ENCODE measurements at regions not wholly inside any gene's neighbourhood (a gene's known extent, or its start where the extent isn't known, plus 50 kb on each side); places are given as distances from the start of the nearest gene placed in this dataset.

DNA sequence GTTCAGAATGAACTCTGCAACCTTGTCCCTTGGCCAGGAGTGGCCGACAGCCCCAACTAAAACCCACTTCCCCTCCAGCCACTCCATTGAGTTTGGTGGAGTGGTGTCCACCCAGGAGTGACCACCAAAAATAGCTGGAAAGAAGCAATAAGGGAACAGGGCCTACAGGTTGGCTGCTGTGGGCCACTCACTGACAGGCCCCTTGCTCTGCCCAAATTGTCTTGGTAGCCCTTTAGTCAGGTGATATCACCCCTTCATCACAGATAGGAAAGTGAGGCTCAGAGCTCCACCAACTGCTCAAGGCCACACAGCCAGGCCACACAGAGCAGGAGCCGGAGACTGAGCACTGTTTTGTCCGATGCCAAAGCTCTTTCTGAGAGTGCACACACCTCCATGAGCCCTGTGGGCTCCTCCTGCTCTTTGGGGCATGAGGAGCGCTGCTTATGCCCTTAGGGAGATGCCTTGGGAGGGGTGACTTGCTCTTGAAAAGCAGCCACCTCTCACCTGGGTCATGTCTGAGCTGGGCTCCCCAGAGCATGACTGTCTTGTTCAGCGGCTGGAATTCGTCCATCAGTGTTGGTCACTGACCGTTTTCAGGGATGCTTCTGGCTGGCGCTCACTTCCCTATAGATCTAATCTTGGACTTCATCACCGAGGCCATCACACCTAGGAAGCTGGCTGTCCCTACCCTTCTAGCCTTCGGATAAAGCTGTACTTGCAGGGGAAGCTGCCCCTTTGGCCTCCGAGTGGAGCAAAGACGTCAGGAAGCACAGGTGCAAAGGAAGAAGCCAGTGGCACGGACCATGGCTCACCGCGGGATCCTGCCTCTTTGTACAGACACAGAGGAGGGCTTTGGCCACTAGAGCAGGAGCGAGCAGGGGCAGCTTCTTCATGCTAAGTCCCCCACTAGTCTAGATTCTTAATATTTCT, 186.0 kb upstream of the ZNF469 start:
- ATAC-seq (ENCODE audit: low read depth), result no peak
- CTCF ChIA-PET, result interaction anchor here (1.9 kb wide), 1 partner anchor 242 kb away, joined by 6 read pairs; no protein-coding TSS in a partner anchor
- intact Hi-C loops (cut with micrococcal nuclease), result no loop called here

More for the DNA sequence above, 186.0 kb upstream of the ZNF469 start:
- Histone ChIP-seq H3K9ac (ENCODE audit: low read length) (no peak overlapping the region), H3K27me3 (replicated peaks in 1 of 4; ENCODE audit: control extremely low read depth in 1 of 4, control insufficient read depth in 3 of 4, insufficient read depth in 4 of 4, low read length in 3 of 4) (no peaks in the 10 kb centered on the region), H3K4me2 (replicated peaks; ENCODE audit: low read depth, low read length, poor library complexity, severe bottlenecking) (no peak overlapping the region), H3K4me3 (ENCODE audit: control extremely low read depth in 1 of 5, extremely low read depth in 1 of 5, insufficient read depth in 1 of 5, low read depth in 2 of 5, low read length in 4 of 5) (no peak overlapping the region), H2AFZ (ENCODE audit: insufficient read depth, low read depth, low read length, poor library complexity, severe bottlenecking) (no peak overlapping the region), H3K36me3 (replicated peaks in 1 of 2; ENCODE audit: control extremely low read depth in 1 of 2, control insufficient read depth in 1 of 2, extremely low read depth in 1 of 2, insufficient read depth in 2 of 2, low read length in 1 of 2) (no peaks in the 10 kb centered on the region), H3K79me2 (ENCODE audit: control insufficient read depth, insufficient read depth, low read length) (no peaks in the 10 kb centered on the region), H3K4me1 (ENCODE audit: control insufficient read depth in 2 of 2, insufficient read depth in 2 of 2, low read length in 2 of 2) (no peaks in the 10 kb centered on the region), H3K9me3 (ENCODE audit: control extremely low read depth in 1 of 3, control insufficient read depth in 2 of 3, insufficient read depth in 1 of 3, low read length in 2 of 3) (peaks cover 0 to 2% (median 0%) of the 10 kb centered on the region in 3 donors), H4K20me1 (ENCODE audit: control insufficient read depth, insufficient read depth, low read length, poor library complexity, severe bottlenecking) (no peaks in the 10 kb centered on the region), H3K27ac (ENCODE audit: low read length in 2 of 2) (no peak overlapping the region)
- no peak for DNase-seq
- TF ChIP-seq EZH2 (IDR thresholded peaks at IDR 0.05; ENCODE audit: borderline replicate concordance, insufficient read depth, low read depth, low read length, poor library complexity, severe bottlenecking) (no peak), CTCF (IDR thresholded peaks at IDR 0.05) (no peak)
- H3K4me1 Mint-ChIP-seq, result peaks cover 2% of the 10 kb centered on the region
- no peaks in the 10 kb centered on the region for H3K27me3 Mint-ChIP-seq
- H3K9me3 Mint-ChIP-seq (ENCODE audit: insufficient read depth), result peaks cover 4% of the 10 kb centered on the region
- POLR2A ChIA-PET, result no interaction called here
- WGBS (ENCODE audit: insufficient coverage), result 85% methylated on average over 15 of the region's 16 CpGs
- no peak overlapping the region for H3K4me3 Mint-ChIP-seq
- H3K27ac Mint-ChIP-seq, result no peak overlapping the region
